ENCODE measurements at regions not wholly inside any gene's neighbourhood (a gene's known extent, or its start where the extent isn't known, plus 50 kb on each side); places are given as distances from the start of the nearest gene placed in this dataset.

GRCh38 chr13:84933797-84934196, 865.4 kb downstream of the SLITRK6 start:
- TF ChIP-seq CTCF (IDR thresholded peaks at IDR 0.05) = no peak
- no peak for TF ChIP-seq EZH2 (IDR thresholded peaks at IDR 0.05; ENCODE audit: borderline replicate concordance, insufficient read depth, low read depth, low read length, poor library complexity, severe bottlenecking)

Measured in B cell (primary cell).